GM23248 (cell line): ENCODE measurements at regions not wholly inside any gene's neighbourhood (a gene's known extent, or its start where the extent isn't known, plus 50 kb on each side); places are given as distances from the start of the nearest gene placed in this dataset.
A peak's percentile ranks its signal among the peaks of the same experiment; 100 is the strongest.
"Not testable (repeated sequence)": the region's sequence is repeated elsewhere in the genome, so short reads cannot be mapped to it uniquely, and the experiment has no call there.

Experiments
- DNase-seq: peaks from one replicate; pipeline ENCODE4 v3.0.0-alpha.2; 2015
- H2AFZ ChIP-seq: fragments of 200-600 bp; sonication (generic); 2 replicates; pipeline ENCODE4 v1.6.1; 2016; ENCODE audit warnings: antibody characterized with exemption
- H3F3A ChIP-seq: fragments of 200-600 bp; sonication (generic); 2 replicates; pipeline ENCODE4 v1.6.1; 2016; ENCODE audit warnings: mild to moderate bottlenecking, antibody characterized with exemption, mixed run types; ENCODE audit not compliant: insufficient read depth
- H3K27ac ChIP-seq: fragments of 200-600 bp; sonication (generic); 2 replicates; pipeline ENCODE4 v1.5.1; 2016; ENCODE audit warnings: mild to moderate bottlenecking
- H3K27me3 ChIP-seq: fragments of 200-600 bp; sonication (generic); replicated peaks from 2 replicates; pipeline ENCODE4 v1.6.1; 2016; ENCODE audit warnings: mild to moderate bottlenecking; ENCODE audit not compliant: insufficient read depth
- H3K36me3 ChIP-seq: fragments of 200-600 bp; sonication (generic); 2 replicates; pipeline ENCODE4 v1.6.1; 2016; ENCODE audit warnings: low read depth, mild to moderate bottlenecking
- H3K4me1 ChIP-seq: fragments of 200-600 bp; sonication (generic); 2 replicates; pipeline ENCODE4 v1.6.1; 2016; ENCODE audit warnings: mild to moderate bottlenecking; ENCODE audit not compliant: insufficient read depth
- H3K4me2 ChIP-seq: fragments of 200-600 bp; sonication (generic); one replicate; pipeline ENCODE4 v1.6.1; 2016; ENCODE audit warnings: mild to moderate bottlenecking; ENCODE audit not compliant: unreplicated experiment
- H3K4me3 ChIP-seq: fragments of 200-600 bp; sonication (generic); 2 replicates; pipeline ENCODE4 v1.5.1; 2016; ENCODE audit warnings: mild to moderate bottlenecking
- H3K79me2 ChIP-seq: fragments of 200-600 bp; sonication (generic); 2 replicates; pipeline ENCODE4 v1.6.1; 2016; ENCODE audit warnings: mild to moderate bottlenecking; ENCODE audit not compliant: insufficient read depth
- H3K9ac ChIP-seq: fragments of 200-600 bp; sonication (generic); 2 replicates; pipeline ENCODE4 v1.6.1; 2016; ENCODE audit warnings: mild to moderate bottlenecking
- H3K9me2 ChIP-seq: fragments of 200-600 bp; sonication (generic); 2 replicates; pipeline ENCODE4 v1.6.1; 2016; ENCODE audit warnings: mixed run types, mild to moderate bottlenecking, moderate library complexity; ENCODE audit not compliant: insufficient read depth
- H3K9me3 ChIP-seq: fragments of 200-600 bp; sonication (generic); one replicate; pipeline ENCODE4 v1.6.1; 2017; ENCODE audit warnings: low read depth
- H4K20me1 ChIP-seq: fragments of 200-600 bp; sonication (generic); 2 replicates; pipeline ENCODE4 v1.6.0; 2016; ENCODE audit not compliant: insufficient read depth
- EZH2 ChIP-seq: fragments of 200-600 bp; sonication (generic); IDR thresholded peaks from 2 replicates; pipeline ENCODE4 v1.6.1; 2018; ENCODE audit warnings: antibody characterized with exemption, mild to moderate bottlenecking; ENCODE audit not compliant: insufficient read depth, poor library complexity, severe bottlenecking
- EZH2phosphoT487 ChIP-seq: fragments of 200-600 bp; sonication (generic); IDR thresholded peaks from 2 replicates; pipeline ENCODE4 v1.6.1; 2018; ENCODE audit warnings: antibody characterized with exemption, moderate library complexity, mild to moderate bottlenecking, low read depth; ENCODE audit not compliant: insufficient read depth
- WGBS, 2 experiments: methylation state at CpG; one replicate each; pipeline ENCODE4 v1.1.6; 2015 to 2017; ENCODE audit warnings: low lambda C conversion rate in 2 of 2, low coverage in 1 of 2; ENCODE audit errors: missing lambda C conversion rate in 2 of 2; 5-methylcytosine and 5-hydroxymethylcytosine counted together
- in situ Hi-C: fragments of 300-500 bp; cut with MboI; formaldehyde crosslinking; loops from 2 replicates; pipeline ENCODE4 v1.15.0; 2020

GRCh38 chr7:39838326-39838725 is 111.7 kb upstream of the CDK13 start:
- in situ Hi-C loops, result no loop called here
- no peak overlapping the region for H3K4me2 ChIP-seq
- H3K36me3 ChIP-seq, result no peaks in the 10 kb centered on the region
- no peaks in the 10 kb centered on the region for H3K79me2 ChIP-seq
- H3F3A ChIP-seq, result no peaks in the 10 kb centered on the region
- H3K27ac ChIP-seq, result no peak overlapping the region
- no peaks in the 10 kb centered on the region for H3K4me1 ChIP-seq
- H3K9me3 ChIP-seq, result no peaks in the 10 kb centered on the region
- no peaks in the 10 kb centered on the region for H3K9me2 ChIP-seq
- H3K4me3 ChIP-seq, result no peak overlapping the region
- H4K20me1 ChIP-seq, result no peaks in the 10 kb centered on the region
- no peak overlapping the region for H3K9ac ChIP-seq
- no peak for DNase-seq
- TF ChIP-seq EZH2phosphoT487, result no peak
- no peak overlapping the region for H2AFZ ChIP-seq
- WGBS, 2 experiments, result 38 to 51% methylated on average over 3 of the region's 3 CpGs
- H3K27me3 ChIP-seq, result no peaks in the 10 kb centered on the region; the same call in 1 of the 2 replicates

- Histone ChIP-seq H3K4me2 (no peak overlapping the region), H3K9me3 (no peaks in the 10 kb centered on the region), H4K20me1 (no peaks in the 10 kb centered on the region), H3K27ac (no peak overlapping the region), H3K9me2 (no peaks in the 10 kb centered on the region), H3K4me1 (no peaks in the 10 kb centered on the region), H3K9ac (no peak overlapping the region), H3K27me3 (peaks cover 11% of the 10 kb centered on the region; the same call in 1 of the 2 replicates), H3K36me3 (no peaks in the 10 kb centered on the region), H3K4me3 (no peak overlapping the region), H3K79me2 (no peaks in the 10 kb centered on the region), H3F3A (no peaks in the 10 kb centered on the region), H2AFZ (no peak overlapping the region)
- in situ Hi-C loops, result no loop called here
- TF ChIP-seq EZH2phosphoT487 (0 out of 2 replicates have a peak, but pooled peaks have one; percentile 24), EZH2 (no peak)
- WGBS, 2 experiments, result 8 to 11% methylated on average over 2 of the region's 2 CpGs
- DNase-seq, result peak; percentile 37
These were observed 105.0 kb upstream of the CDK13 start for GRCh38 chr7:39845006-39845405.

DNA sequence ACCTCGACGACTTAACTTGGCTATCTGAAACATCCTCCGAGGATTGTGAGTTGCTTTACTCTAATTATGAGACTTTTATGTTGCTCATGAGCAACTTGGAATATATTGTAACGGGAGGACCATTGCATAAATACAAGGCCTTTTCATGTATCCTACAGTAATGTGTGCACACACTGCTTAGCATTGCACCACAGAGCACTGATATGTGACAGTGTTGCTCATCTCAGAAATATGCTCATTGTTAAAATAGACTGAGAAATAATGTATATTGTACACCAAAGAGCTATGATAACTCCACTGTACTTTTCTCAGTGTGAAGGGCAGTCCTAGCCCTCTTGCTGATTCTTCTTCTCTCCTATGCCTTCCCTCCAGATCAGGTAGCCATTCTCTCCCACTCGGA is 102.8 kb upstream of the CDK13 start:
- H3K4me2 ChIP-seq, result no peak overlapping the region
- TF ChIP-seq EZH2, result no peak
- TF ChIP-seq EZH2phosphoT487, result no peak
- no peak overlapping the region for H3K9ac ChIP-seq
- no peaks in the 10 kb centered on the region for H3F3A ChIP-seq
- H3K4me1 ChIP-seq, result no peaks in the 10 kb centered on the region
- no peaks in the 10 kb centered on the region for H3K9me3 ChIP-seq
- H3K79me2 ChIP-seq, result no peaks in the 10 kb centered on the region
- WGBS, 2 experiments, result 90 to 93% methylated on average over 5 of the region's 5 CpGs
- H3K27me3 ChIP-seq, result peaks cover 11% of the 10 kb centered on the region; the same call in 1 of the 2 replicates
- H3K4me3 ChIP-seq, result no peak overlapping the region
- H4K20me1 ChIP-seq, result no peaks in the 10 kb centered on the region
- no peaks in the 10 kb centered on the region for H3K9me2 ChIP-seq
- in situ Hi-C loops, result no loop called here
- no peak overlapping the region for H3K27ac ChIP-seq
- H3K36me3 ChIP-seq, result no peaks in the 10 kb centered on the region
- DNase-seq, result peak; percentile 39
- H2AFZ ChIP-seq, result no peak overlapping the region

GRCh38 chr7:39851466-39852045 is 98.5 kb upstream of the CDK13 start:
- TF ChIP-seq EZH2phosphoT487 (no peak), EZH2 (no peak)
- Histone ChIP-seq H4K20me1 (no peaks in the 10 kb centered on the region), H3F3A (no peaks in the 10 kb centered on the region), H3K4me1 (no peaks in the 10 kb centered on the region), H3K4me2 (no peak overlapping the region), H3K27me3 (0 out of 2 replicates have a peak, but pooled peaks cover 11% of the 10 kb centered on the region), H3K9ac (no peak overlapping the region), H3K9me3 (no peaks in the 10 kb centered on the region), H3K79me2 (no peaks in the 10 kb centered on the region), H3K27ac (no peak overlapping the region), H3K4me3 (no peak overlapping the region), H3K36me3 (no peaks in the 10 kb centered on the region), H3K9me2 (no peaks in the 10 kb centered on the region), H2AFZ (no peak overlapping the region)
- in situ Hi-C loops, result no loop called here
- DNase-seq, result no peak
- WGBS, 2 experiments, result 91 to 92% methylated on average over 2 of the region's 2 CpGs

DNA sequence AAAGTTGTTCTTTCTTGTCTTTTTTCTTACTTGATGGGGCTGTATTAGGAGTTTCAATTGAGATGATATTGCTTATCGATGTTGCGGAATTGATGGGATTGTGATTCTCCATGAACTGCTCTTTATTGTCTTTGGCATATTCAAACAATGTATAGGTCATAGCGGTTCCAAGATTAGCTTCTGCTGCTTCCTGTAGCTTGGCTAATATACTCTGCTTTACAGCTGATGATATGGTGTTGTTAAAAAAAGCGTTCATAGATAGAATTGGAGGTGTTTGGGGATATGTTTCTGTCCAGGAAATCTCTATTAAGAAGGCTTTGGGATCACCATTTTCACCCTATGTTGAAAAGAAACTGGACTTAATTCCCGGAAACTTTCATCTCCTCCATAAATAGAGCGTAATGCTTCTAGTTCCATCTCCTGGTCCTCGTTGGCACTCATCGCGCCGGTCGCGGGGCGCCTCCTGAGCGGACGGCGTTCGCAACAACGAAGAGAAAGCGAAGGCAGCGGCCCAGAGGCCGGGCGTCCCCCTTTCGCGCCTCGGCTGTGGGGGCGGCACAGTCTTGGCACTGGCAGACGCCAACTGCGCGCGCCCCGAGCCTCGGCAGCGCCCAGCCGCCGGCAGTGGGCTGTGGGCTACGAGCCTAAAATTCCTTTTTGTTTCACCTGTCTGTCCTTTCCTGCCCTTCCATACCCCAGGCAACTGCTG is 95.3 kb upstream of the CDK13 start:
- peak overlapping the region; percentile 69 for H3K4me2 ChIP-seq
- WGBS, 2 experiments, result 9 to 16% methylated on average over 22 to 33 of the region's 36 CpGs
- DNase-seq, H3K36me3 ChIP-seq, in situ Hi-C loops, H3K9ac ChIP-seq, H3K9me3 ChIP-seq, H3K4me1 ChIP-seq, H3K27ac ChIP-seq, H4K20me1 ChIP-seq, H3K79me2 ChIP-seq, H3K9me2 ChIP-seq, H3F3A ChIP-seq: not testable (repeated sequence)
- H2AFZ ChIP-seq, result peak overlapping the region; percentile 50
- peak overlapping the region; percentile 59 for H3K4me3 ChIP-seq
- H3K27me3 ChIP-seq, result peaks cover 12% of the 10 kb centered on the region; the same call in 1 of the 2 replicates
